ENCODE measurements at regions not wholly inside any gene's neighbourhood (a gene's known extent, or its start where the extent isn't known, plus 50 kb on each side); places are given as distances from the start of the nearest gene placed in this dataset.
"Not testable (repeated sequence)": the region's sequence is repeated elsewhere in the genome, so short reads cannot be mapped to it uniquely, and the experiment has no call there.

DNA sequence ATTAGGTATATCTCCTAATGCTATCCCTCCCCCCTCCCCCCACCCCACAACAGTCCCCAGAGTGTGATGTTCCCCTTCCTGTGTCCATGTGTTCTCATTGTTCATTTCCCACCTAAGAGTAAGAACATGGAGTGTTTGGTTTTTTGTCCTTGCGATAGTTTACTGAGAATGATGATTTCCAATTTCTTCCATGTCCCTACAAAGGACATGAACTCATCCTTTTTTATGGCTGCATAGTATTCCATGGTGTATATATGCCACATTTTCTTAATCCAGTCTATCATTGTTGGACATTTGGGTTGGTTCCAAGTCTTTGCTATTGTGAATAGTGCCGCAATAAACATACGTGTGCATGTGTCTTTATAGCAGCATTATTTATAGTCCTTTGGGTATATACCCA, 140.7 kb downstream of the SDHAF3 start:
- not testable (repeated sequence) for TF ChIP-seq POLR2A (IDR thresholded peaks at IDR 0.05)
- TF ChIP-seq, protein P1, sequence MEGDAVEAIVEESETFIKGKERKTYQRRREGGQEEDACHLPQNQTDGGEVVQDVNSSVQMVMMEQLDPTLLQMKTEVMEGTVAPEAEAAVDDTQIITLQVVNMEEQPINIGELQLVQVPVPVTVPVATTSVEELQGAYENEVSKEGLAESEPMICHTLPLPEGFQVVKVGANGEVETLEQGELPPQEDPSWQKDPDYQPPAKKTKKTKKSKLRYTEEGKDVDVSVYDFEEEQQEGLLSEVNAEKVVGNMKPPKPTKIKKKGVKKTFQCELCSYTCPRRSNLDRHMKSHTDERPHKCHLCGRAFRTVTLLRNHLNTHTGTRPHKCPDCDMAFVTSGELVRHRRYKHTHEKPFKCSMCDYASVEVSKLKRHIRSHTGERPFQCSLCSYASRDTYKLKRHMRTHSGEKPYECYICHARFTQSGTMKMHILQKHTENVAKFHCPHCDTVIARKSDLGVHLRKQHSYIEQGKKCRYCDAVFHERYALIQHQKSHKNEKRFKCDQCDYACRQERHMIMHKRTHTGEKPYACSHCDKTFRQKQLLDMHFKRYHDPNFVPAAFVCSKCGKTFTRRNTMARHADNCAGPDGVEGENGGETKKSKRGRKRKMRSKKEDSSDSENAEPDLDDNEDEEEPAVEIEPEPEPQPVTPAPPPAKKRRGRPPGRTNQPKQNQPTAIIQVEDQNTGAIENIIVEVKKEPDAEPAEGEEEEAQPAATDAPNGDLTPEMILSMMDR (IDR thresholded peaks at IDR 0.05) = not testable (repeated sequence)
